ENCODE measurements at regions not wholly inside any gene's neighbourhood (a gene's known extent, or its start where the extent isn't known, plus 50 kb on each side); places are given as distances from the start of the nearest gene placed in this dataset.
"Not testable (repeated sequence)": the region's sequence is repeated elsewhere in the genome, so short reads cannot be mapped to it uniquely, and the experiment has no call there.

DNA sequence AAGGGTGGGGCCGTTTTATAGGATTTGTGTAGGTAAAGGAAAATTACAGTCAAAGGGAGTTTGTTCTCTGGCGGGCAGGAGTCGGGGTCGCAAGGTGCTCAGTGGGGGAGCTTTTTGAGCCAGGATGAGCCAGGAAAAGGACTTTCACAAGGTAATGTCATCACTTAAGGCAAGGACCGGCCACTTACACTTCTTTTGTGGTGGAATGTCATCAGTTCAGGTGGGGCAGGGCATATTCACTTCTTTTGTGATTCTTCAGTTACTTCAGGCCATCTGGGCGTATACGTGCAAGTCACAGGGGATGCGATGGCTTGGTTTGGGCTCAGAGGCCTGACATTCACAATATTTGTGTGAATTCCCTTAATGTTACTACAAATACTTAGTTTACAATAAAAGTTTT is 88.2 kb upstream of the MAP3K7 start:
- DNase-seq, result not testable (repeated sequence)

DNA sequence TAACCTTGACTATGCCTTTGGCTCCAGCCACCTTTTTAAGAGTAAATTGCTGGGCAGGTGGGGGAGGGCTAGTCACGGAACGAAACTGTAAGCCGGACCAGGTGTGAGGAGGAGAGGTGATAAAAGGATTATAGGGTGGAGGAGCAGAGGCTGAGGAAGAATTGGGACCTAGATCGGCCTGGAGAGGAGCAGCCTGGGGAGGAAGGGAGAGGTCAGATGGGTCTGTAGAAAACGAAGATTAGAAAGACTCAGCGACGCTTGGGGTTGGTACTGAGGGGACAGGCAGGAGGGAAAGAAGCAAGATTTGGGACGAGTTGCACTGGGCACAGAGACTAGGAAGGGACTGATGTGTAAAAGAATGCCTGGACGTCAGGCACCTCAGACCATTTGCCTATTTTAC is 87.2 kb upstream of the MAP3K7 start:
- DNase-seq, result not testable (repeated sequence)

DNA sequence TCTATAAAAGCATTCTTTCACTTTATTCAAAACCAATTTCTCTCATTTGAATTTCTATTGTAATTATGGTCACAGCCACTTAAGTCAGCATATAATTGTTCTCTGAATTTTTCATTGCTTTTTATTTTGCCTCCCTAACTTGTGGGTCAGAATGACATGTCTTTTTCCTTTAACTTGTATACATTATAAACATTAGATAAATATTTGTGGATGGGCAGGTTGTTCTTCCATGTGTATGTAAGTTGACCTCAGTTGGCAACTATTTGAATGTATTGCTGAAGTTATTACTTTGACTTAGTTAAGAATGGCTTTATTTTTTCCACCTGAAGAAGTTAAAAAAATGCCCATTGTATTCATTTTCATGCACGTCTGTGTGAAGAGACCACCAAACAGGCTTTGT is 83.0 kb upstream of the MAP3K7 start:
- no peak for DNase-seq

DNA sequence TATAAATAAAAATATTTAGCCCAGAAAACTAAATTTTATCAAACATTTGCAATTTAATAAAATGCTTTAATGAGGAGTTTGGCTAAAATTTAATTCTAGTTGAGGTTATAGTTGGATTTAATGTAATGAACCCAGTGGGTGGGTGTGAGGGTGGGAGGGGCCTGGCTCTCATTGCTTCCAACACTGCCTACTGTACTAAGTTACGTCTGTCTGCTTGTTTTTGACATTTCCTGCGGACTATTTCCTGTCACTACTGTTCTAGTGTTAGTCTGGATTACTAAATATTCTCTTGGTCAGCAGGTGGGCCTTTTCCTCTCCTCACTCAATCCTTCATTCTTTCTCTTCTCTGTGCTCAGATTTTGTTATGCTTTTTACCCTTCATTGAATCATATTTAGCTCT is 82.5 kb upstream of the MAP3K7 start:
- DNase-seq, result no peak

DNA sequence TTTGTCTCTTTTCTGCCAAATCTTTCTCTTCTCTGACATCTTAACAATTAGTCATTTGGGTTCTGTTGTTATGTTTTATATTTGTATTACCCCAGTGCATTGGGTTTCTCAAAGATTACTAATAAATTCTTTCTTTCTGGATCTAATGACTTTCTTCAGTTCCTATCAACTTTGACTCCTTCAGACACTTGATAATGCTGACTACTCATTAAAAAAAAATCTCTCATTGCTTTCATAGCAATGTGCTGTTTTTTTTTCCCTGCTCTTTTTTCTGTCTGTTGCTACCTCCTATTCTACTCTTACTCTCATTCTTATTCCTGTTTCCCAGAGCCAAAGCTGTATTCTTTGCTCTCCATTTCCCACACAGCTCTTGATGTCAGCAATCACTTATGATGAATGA is 81.3 kb upstream of the MAP3K7 start:
- DNase-seq, result no peak

DNA sequence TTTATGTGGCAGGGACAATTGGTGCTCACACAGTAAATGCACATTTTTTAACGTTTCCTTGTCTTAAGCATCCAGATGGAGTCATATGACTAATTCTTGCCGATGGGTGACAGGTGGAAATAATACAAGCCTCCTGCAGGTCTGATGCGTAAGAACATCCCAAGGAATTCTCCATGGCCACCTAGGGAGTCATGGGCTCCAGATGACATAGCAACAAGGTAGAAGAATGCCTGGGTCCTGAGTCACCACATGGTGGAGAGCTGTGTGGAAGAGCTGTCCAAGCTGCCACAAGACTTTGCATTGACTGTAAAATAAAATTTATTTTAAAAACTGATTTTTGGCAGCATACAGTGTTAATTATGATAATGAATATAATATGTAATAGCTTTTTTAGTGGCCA is 77.0 kb upstream of the MAP3K7 start:
- no peak for DNase-seq

DNA sequence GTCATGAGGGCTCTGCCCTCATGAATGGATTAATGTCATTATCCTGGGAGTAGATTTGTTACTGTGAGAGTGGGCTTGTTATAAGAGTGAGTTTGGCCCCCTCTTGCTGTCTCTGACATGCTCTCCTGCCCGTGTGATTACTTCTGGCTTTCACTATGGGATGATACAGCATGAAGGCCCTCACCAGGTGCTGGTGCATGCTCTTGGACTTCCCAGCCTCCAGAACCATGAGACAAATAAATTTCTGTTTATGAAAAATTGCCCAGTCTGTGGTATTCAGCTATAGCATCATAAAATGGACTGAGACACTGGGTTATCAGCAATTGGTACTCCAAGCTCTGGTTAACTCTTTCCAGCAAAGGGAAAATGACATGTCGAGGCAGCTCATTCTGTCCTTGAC is 76.2 kb upstream of the MAP3K7 start:
- DNase-seq, result no peak

DNA sequence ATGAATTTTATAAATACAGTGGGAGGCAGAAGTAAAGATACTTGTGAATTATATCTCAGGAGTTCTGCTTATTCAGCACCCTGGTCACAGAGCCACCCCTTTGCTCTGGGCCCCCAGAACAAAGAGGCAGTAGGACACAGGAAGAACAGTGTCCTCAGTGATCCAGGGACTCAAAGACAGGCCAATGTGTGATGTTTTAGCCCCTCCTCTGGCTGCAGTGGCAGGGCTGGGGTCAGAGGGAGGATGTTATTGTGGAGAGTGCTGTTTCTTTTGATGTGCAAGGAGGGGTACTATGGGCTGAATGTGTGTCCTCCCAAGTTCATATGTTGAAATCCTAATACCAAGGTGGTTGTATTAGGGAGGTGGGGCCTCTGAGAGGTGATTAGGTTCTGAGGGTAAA is 74.1 kb upstream of the MAP3K7 start:
- no peak for DNase-seq

DNA sequence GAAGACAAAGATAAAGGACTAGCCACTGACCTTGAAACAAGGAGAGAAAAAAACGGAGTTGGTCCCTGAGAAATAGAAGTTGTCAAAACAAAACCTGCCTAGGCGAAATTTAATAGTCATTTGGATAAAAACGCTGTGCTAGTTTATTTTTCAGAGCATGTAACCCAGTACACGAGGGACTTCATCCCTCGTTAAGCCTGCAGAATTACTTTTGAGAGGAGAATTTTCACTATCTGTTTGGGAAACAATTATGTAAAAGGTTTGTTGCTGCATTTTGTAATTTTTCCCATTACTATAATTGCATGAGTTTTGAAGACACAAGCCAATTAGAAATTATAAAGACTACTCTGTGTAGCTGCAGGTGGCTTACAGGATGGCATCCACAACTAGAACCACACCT is 71.6 kb upstream of the MAP3K7 start:
- no peak for DNase-seq

DNA sequence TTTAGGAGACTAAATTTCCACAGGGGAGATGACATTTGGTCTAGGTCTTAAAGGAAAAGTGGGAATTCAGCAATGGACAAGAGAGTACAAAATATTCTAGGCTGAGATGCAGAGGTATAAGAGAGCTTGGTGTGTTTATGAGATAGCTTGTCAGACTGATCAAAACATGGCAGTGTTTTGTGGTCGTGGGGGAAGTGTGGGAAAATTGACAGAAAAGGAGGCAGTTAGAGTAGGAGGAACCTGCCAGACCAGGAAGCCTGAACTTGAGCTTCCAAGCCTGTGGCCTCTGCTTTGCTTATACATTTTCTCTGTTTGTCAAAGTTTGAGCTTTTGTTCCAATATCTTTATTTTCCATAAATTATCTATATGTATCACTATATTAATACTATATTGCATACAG is 69.5 kb upstream of the MAP3K7 start:
- no peak for DNase-seq

DNA sequence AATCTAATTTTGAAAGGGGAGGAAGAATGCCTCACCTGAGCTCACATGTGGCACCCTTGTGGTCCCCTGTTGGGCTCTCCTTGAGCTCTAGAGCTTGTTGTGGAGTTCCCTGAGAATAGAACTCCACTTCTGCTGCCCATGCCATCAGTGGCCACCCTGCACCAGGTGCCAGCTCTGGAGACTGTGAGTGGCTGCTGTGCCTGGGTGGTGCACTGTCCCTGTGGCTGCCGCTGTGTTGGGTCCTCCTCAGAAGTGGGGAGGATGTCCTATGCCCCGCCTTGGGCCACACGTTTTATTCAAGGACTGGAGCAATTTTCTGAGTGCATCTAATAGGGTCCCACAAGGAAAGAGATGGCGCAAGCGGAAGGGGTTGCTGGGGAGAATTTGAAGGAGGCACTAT is 67.9 kb upstream of the MAP3K7 start:
- no peak for DNase-seq

DNA sequence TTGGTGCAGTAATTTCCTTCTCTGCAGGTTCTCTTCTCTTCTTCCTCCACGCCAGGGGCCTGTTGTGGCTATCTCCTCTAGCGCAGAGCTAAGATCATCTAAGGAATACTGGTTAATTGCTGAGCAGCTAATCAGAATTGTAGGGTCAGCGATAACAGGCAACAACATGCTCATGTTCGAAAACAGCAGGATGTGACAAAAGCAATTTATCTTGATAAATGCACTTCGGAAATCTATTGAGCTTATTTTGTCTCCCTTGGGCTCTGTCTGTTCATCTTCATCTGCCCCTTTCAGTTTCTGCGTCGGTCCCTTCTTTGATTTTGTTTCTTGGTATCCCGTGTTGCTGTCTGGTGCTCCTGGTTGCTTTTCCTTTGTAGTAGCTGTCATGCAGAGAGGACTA is 67.3 kb upstream of the MAP3K7 start:
- no peak for DNase-seq

DNA sequence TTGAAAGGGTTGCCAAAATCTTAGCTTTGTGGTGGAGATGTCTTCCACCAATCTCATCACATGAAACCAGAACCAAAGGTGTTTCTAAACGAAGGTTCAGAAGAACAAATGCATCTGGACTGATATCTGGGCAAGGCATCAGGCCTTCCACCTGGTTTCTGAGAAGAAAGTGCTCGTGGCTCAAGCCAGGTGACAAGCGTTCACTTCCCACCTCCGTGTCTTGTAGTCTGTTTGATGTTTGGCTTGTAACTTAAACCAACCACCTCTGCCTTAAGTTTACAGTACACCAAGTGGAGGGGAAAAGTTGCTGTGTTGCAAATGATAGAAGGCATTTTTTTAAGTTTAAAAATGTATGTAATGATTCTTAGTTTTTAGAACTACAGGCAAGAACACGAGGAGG is 66.9 kb upstream of the MAP3K7 start:
- DNase-seq, result no peak

DNA sequence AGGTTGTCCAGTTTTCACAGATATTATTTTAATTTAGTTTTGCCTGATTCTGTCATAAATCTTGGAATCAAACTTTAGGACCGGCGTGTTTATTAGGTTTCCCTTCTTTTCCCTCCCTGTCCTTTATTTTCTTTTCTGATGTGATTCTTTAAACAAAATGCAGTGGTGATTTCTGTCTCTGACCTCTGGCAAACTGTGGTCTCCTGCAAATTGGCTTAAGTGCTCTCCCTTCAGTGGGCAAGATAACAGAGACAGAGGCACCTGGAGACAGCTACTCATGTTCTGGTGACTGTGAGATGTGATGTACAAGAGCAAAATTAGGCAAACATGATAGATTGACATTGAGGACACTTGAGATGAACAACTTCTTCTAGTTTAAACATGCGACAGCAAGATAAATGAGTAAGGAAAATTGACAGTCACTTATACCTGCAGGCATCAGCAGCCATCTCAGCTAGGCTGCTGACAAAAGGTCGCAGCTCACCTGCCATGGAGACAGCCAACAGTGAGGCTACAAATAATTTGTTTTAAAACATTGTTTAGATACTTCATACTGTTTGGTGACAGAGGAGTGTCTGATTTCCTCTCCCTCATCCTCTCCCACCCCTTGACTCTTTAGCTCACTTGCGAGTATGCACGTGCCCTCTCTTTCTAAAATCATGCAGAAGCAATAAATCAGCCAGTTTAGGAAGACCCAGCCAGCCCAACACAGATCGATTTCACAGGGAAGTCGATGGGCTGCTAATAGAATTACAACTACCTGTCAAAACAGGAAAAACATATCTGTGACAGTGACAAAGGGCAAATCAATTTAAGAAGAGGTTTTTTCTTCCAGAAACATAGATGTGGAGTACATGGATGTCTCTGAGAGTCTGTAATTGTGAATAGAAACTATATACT is 63.4 kb upstream of the MAP3K7 start:
- DNase-seq, result no peak

DNA sequence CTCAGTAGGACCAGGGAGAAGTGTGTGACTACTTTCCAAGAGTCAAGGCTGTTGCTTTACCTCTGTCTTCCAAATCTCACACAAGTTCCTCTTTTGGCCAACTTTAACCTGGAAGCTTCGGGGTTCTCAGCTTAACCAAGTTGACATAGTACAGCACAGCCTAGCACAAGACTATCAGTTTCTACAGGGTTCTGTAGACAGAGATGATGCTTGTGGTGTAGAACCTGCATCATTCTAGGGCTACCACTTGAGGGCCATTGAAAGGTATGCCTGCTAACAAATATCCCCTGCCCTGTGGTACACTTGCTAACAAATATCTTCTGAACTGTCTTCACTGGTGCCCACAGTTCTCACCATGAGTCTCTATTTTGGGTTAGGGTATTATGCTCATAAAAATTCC is 62.0 kb upstream of the MAP3K7 start:
- DNase-seq, result no peak

DNA sequence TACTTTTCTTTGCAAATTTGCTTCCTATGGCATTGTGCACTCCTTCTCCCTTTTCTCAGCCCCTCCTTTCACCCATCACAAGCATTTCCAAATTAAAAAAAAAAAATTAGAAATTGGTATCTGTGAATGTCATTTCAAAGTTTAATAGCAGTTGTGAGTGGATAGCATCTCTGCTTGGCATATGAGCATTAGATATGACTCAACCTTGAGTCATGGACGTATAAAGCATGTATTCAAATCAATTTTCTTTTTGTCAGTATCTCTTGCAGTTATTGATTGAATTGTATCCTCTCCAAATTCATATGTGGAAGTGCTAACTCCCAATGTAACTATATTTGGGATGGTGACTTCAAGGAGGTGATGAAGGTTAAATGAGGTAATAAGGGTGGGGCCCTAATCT is 60.1 kb upstream of the MAP3K7 start:
- no peak for DNase-seq

DNA sequence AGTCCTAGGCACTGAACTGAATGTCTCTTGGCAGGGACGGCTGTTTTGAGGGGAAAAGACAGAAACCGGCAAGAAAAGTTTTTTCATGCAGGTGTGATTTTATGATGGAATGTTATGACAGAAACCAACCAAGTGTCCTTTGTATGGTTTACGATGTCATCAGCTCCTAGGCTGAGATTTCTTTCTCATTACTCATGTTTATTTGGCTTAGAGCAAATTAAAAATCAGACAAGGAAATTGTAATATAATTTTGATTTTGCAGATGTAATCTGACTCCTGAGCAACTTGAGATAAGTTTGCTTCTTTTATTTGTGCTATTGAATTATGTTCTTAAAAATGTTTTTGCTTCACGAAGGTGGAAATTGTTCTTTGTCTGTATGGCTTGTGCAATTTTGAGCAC is 58.8 kb upstream of the MAP3K7 start:
- no peak for DNase-seq

DNA sequence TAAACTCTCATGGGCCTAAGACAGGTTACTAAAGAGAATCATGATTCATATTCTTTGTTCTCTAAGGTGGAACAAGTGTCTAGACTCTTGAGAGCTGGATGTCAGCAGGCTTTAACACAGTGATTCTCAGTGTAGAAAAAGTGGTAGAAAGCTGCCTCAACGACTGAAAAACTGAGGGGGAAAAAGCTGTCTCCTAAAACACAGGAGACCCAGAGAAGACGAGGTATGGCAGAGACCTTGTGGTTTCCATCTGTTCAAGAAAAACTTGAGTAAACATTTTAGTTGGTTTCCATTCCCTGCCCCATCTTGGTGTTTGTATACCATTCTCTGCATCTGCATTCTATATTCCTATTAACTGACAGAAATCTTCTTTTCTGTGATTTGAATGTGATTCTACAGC is 57.6 kb upstream of the MAP3K7 start:
- no peak for DNase-seq

DNA sequence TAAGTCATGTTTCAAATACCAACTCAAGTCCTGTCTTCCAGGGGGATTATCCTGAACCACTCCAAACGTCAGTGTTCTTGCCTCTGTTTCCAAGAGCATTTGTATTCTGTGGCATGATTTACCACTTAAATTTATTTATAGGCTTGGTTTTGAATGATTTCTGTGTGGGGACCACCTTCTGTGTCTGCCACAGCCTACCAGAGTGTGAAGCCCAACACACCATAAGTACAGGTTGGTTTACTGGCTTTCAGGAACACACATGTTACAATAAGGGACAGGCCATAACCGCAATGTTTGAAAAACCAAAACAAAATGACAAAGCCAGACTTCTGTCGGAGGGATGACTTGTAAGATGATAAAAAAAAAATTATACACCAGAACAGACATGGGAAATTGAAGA is 56.5 kb upstream of the MAP3K7 start:
- DNase-seq, result no peak

DNA sequence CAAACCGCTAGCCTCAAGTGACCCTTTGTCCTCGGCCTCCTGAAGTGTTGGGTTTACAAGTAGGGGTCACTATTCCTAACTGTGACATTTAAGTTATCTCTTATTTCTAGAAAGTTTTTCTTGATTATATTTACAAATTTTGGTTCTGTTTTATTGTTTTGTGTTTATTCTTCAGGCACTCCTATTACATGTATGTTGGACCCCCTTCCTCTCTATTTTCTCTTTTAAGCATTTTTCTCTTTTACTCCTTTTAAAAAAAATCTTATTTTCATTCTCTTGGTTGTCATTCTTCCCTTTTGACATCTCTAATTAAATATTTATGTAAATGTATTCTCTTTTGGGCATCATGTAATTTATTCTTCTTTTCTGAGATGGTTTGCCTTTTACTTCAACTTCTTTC is 50.4 kb upstream of the MAP3K7 start:
- no peak for DNase-seq
